ENCODE measurements at regions not wholly inside any gene's neighbourhood (a gene's known extent, or its start where the extent isn't known, plus 50 kb on each side); places are given as distances from the start of the nearest gene placed in this dataset.

- H3K27ac Mint-ChIP-seq = no peak overlapping the region
- H3K27me3 Mint-ChIP-seq (ENCODE audit: low read depth) = no peaks in the 10 kb centered on the region
- H3K9me3 Mint-ChIP-seq = peaks cover 12% of the 10 kb centered on the region
- H3K4me3 Mint-ChIP-seq = no peak overlapping the region
- H3K36me3 Mint-ChIP-seq (ENCODE audit: low read depth) = no peaks in the 10 kb centered on the region
- peaks cover 2% of the 10 kb centered on the region for H3K4me1 Mint-ChIP-seq (ENCODE audit: low read depth)
Measured at GRCh38 chr19:31908496-31909225, 436.7 kb upstream of the ZNF507 start.

- Mint-ChIP-seq H3K36me3 (ENCODE audit: low read depth) (no peaks in the 10 kb centered on the region), H3K4me3 (no peak overlapping the region), H3K27me3 (ENCODE audit: low read depth) (no peaks in the 10 kb centered on the region), H3K27ac (no peak overlapping the region), H3K9me3 (peaks cover 6% of the 10 kb centered on the region), H3K4me1 (ENCODE audit: low read depth) (peaks cover 2% of the 10 kb centered on the region)
Measured at GRCh38 chr19:31910224-31910623, 435.2 kb upstream of the ZNF507 start.

- no peak overlapping the region for H3K27ac Mint-ChIP-seq
- H3K9me3 Mint-ChIP-seq = no peaks in the 10 kb centered on the region
- H3K36me3 Mint-ChIP-seq (ENCODE audit: low read depth) = no peaks in the 10 kb centered on the region
- H3K4me1 Mint-ChIP-seq (ENCODE audit: low read depth) = no peaks in the 10 kb centered on the region
- no peaks in the 10 kb centered on the region for H3K27me3 Mint-ChIP-seq (ENCODE audit: low read depth)
- no peak overlapping the region for H3K4me3 Mint-ChIP-seq
Measured at GRCh38 chr19:31911577-31911976, 433.8 kb upstream of the ZNF507 start.

GRCh38 chr19:31913103-31913661 is 432.2 kb upstream of the ZNF507 start:
- Mint-ChIP-seq H3K4me3 (no peak overlapping the region), H3K36me3 (ENCODE audit: low read depth) (no peaks in the 10 kb centered on the region), H3K27ac (no peak overlapping the region), H3K9me3 (no peaks in the 10 kb centered on the region), H3K4me1 (ENCODE audit: low read depth) (no peaks in the 10 kb centered on the region), H3K27me3 (ENCODE audit: low read depth) (no peaks in the 10 kb centered on the region)

GRCh38 chr19:31930401-31930800 is 415.0 kb upstream of the ZNF507 start:
- no peak overlapping the region for H3K27ac Mint-ChIP-seq
- peaks cover 5% of the 10 kb centered on the region for H3K9me3 Mint-ChIP-seq
- H3K36me3 Mint-ChIP-seq (ENCODE audit: low read depth) = no peaks in the 10 kb centered on the region

GRCh38 chr19:31937983-31938382 is 407.4 kb upstream of the ZNF507 start:
- H3K4me1 Mint-ChIP-seq (ENCODE audit: low read depth) = no peaks in the 10 kb centered on the region
- H3K27ac Mint-ChIP-seq = no peak overlapping the region
- peaks cover 9% of the 10 kb centered on the region for H3K9me3 Mint-ChIP-seq
- no peaks in the 10 kb centered on the region for H3K36me3 Mint-ChIP-seq (ENCODE audit: low read depth)
- H3K27me3 Mint-ChIP-seq (ENCODE audit: low read depth) = no peaks in the 10 kb centered on the region
- no peak overlapping the region for H3K4me3 Mint-ChIP-seq

More at GRCh38 chr19:31930401-31930800, 415.0 kb upstream of the ZNF507 start:
- H3K27me3 Mint-ChIP-seq (ENCODE audit: low read depth) = no peaks in the 10 kb centered on the region
- no peak overlapping the region for H3K4me3 Mint-ChIP-seq
- no peaks in the 10 kb centered on the region for H3K4me1 Mint-ChIP-seq (ENCODE audit: low read depth)

GRCh38 chr19:31938675-31939074 is 406.7 kb upstream of the ZNF507 start:
- Mint-ChIP-seq H3K36me3 (ENCODE audit: low read depth) (no peaks in the 10 kb centered on the region), H3K27ac (no peak overlapping the region), H3K4me1 (ENCODE audit: low read depth) (no peaks in the 10 kb centered on the region), H3K27me3 (ENCODE audit: low read depth) (no peaks in the 10 kb centered on the region), H3K9me3 (peaks cover 9% of the 10 kb centered on the region), H3K4me3 (no peak overlapping the region)

GRCh38 chr19:31940396-31940795 is 405.0 kb upstream of the ZNF507 start:
- H3K27me3 Mint-ChIP-seq (ENCODE audit: low read depth) = no peaks in the 10 kb centered on the region
- H3K4me3 Mint-ChIP-seq = no peak overlapping the region
- no peaks in the 10 kb centered on the region for H3K36me3 Mint-ChIP-seq (ENCODE audit: low read depth)
- no peak overlapping the region for H3K27ac Mint-ChIP-seq
- no peaks in the 10 kb centered on the region for H3K4me1 Mint-ChIP-seq (ENCODE audit: low read depth)
- H3K9me3 Mint-ChIP-seq = peaks cover 4% of the 10 kb centered on the region

- H3K36me3 Mint-ChIP-seq (ENCODE audit: low read depth) = no peaks in the 10 kb centered on the region
- H3K27ac Mint-ChIP-seq = no peak overlapping the region
- no peaks in the 10 kb centered on the region for H3K27me3 Mint-ChIP-seq (ENCODE audit: low read depth)
- H3K9me3 Mint-ChIP-seq = peaks cover under 1% of the 10 kb centered on the region
- no peaks in the 10 kb centered on the region for H3K4me1 Mint-ChIP-seq (ENCODE audit: low read depth)
- H3K4me3 Mint-ChIP-seq = no peak overlapping the region
Measured at GRCh38 chr19:31943191-31943661, 402.2 kb upstream of the ZNF507 start.

- Mint-ChIP-seq H3K4me1 (ENCODE audit: low read depth) (no peaks in the 10 kb centered on the region), H3K4me3 (no peak overlapping the region), H3K27ac (no peak overlapping the region), H3K36me3 (ENCODE audit: low read depth) (no peaks in the 10 kb centered on the region), H3K27me3 (ENCODE audit: low read depth) (no peaks in the 10 kb centered on the region), H3K9me3 (no peaks in the 10 kb centered on the region)
Measured at GRCh38 chr19:31943778-31944177, 401.6 kb upstream of the ZNF507 start.

GRCh38 chr19:31944326-31944725 is 401.1 kb upstream of the ZNF507 start:
- Mint-ChIP-seq H3K4me1 (ENCODE audit: low read depth) (no peaks in the 10 kb centered on the region), H3K4me3 (no peak overlapping the region), H3K27me3 (ENCODE audit: low read depth) (no peaks in the 10 kb centered on the region), H3K36me3 (ENCODE audit: low read depth) (no peaks in the 10 kb centered on the region), H3K9me3 (no peaks in the 10 kb centered on the region), H3K27ac (no peak overlapping the region)

GRCh38 chr19:31946491-31946890 is 398.9 kb upstream of the ZNF507 start:
- Mint-ChIP-seq H3K27ac (no peak overlapping the region), H3K4me1 (ENCODE audit: low read depth) (no peaks in the 10 kb centered on the region), H3K27me3 (ENCODE audit: low read depth) (no peaks in the 10 kb centered on the region), H3K36me3 (ENCODE audit: low read depth) (no peaks in the 10 kb centered on the region), H3K4me3 (no peak overlapping the region), H3K9me3 (no peaks in the 10 kb centered on the region)

- Mint-ChIP-seq H3K9me3 (peaks cover 5% of the 10 kb centered on the region), H3K27me3 (ENCODE audit: low read depth) (no peaks in the 10 kb centered on the region), H3K36me3 (ENCODE audit: low read depth) (no peaks in the 10 kb centered on the region), H3K27ac (no peak overlapping the region), H3K4me1 (ENCODE audit: low read depth) (no peaks in the 10 kb centered on the region), H3K4me3 (no peak overlapping the region)
Measured at GRCh38 chr19:31947436-31948115, 397.8 kb upstream of the ZNF507 start.

- no peak overlapping the region for H3K4me3 Mint-ChIP-seq
- no peaks in the 10 kb centered on the region for H3K27me3 Mint-ChIP-seq (ENCODE audit: low read depth)
- H3K4me1 Mint-ChIP-seq (ENCODE audit: low read depth) = no peaks in the 10 kb centered on the region
- H3K27ac Mint-ChIP-seq = no peak overlapping the region
- H3K36me3 Mint-ChIP-seq (ENCODE audit: low read depth) = no peaks in the 10 kb centered on the region
- H3K9me3 Mint-ChIP-seq = peaks cover 8% of the 10 kb centered on the region
Measured at GRCh38 chr19:31952693-31953092, 392.7 kb upstream of the ZNF507 start.

- Mint-ChIP-seq H3K9me3 (peaks cover 8% of the 10 kb centered on the region), H3K27ac (no peak overlapping the region), H3K4me3 (no peak overlapping the region), H3K4me1 (ENCODE audit: low read depth) (no peaks in the 10 kb centered on the region), H3K36me3 (ENCODE audit: low read depth) (no peaks in the 10 kb centered on the region), H3K27me3 (ENCODE audit: low read depth) (no peaks in the 10 kb centered on the region)
Measured at GRCh38 chr19:31955061-31955460, 390.3 kb upstream of the ZNF507 start.
